H1 (cell line): ENCODE measurements at regions not wholly inside any gene's neighbourhood (a gene's known extent, or its start where the extent isn't known, plus 50 kb on each side); places are given as distances from the start of the nearest gene placed in this dataset.

Experiments used
- BRCA1 ChIP-seq: IDR thresholded peaks from 2 replicates; pipeline ENCODE4 v1.6.1; 2012; ENCODE audit warnings: low read depth, low read length, improper control_type of control experiment
- POLR2A ChIP-seq, 2 experiments: IDR thresholded peaks; 1 replicate in 1 of 2; 2 replicates in 1 of 2; pipeline ENCODE4 v1.6.1; 2011; ENCODE audit warnings: low read depth in 2 of 2, low read length in 2 of 2, mild to moderate bottlenecking in 2 of 2; ENCODE audit errors: control extremely low read depth in 1 of 2
- RAD21 ChIP-seq, 2 experiments: IDR thresholded peaks in 1 of 2; conservative IDR thresholded peaks in 1 of 2; 2 replicates each; pipeline ENCODE4 v1.6.1; 2011; ENCODE audit warnings: low read depth in 2 of 2, low read length in 2 of 2, improper control_type of control experiment in 1 of 2, inconsistent platforms in 1 of 2, mild to moderate bottlenecking in 1 of 2, moderate library complexity in 1 of 2

DNA sequence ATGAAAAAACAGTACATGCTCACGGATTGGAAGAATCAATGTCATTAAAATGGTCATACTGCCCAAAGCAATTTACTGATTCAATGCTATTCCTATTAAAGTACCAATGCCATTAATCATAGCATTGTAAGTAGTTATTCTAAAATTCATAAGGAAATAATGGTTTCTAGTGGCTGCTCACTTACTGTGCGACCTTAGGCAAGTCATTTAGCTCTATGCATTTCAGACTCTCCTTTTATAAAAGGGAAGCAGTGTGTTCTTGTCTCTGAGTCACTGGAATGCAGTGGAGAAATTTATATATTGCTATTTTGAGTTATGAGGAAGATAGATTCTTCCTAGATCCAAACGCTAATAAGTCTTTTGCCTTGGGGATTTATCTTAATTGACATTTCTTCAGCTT is 174.8 kb downstream of the KCNA4 start (continued):
- TF ChIP-seq RAD21 (IDR thresholded peaks at IDR 0.05 in 1 of 2, conservative IDR thresholded peaks at IDR 0.05 in 1 of 2; ENCODE audit: low read depth in 2 of 2, low read length in 2 of 2) (no peak), BRCA1 (no peak), POLR2A (IDR thresholded peaks at IDR 0.05; ENCODE audit: control extremely low read depth in 1 of 2, low read depth in 2 of 2, low read length in 2 of 2) (no peak)
